Keratinocyte (primary cell): ENCODE measurements at regions not wholly inside any gene's neighbourhood (a gene's known extent, or its start where the extent isn't known, plus 50 kb on each side); places are given as distances from the start of the nearest gene placed in this dataset.

Experiments
- DNase-seq: peaks from one replicate; pipeline ENCODE4 v3.0.0-alpha.2; 2011; ENCODE audit warnings: low read depth, missing footprints, low spot score
- FAIRE-seq: peaks from 2 replicates; lab custom pipeline; 2011; peaks lifted over from hg19 to GRCh38; lab: Jason Lieb, UNC
- H2AFZ ChIP-seq: 2 replicates; pipeline ENCODE4 v1.6.0; 2012; ENCODE audit warnings: low read length, control low read depth, inconsistent platforms; ENCODE audit not compliant: control insufficient read depth
- H3K27ac ChIP-seq: 2 replicates; pipeline ENCODE4 v1.5.1; 2011; ENCODE audit warnings: low read length; ENCODE audit not compliant: control insufficient read depth, insufficient read depth
- H3K27me3 ChIP-seq: 3 replicates; pipeline ENCODE4 v1.6.0; 2011; ENCODE audit warnings: low read length; ENCODE audit not compliant: control insufficient read depth, insufficient read depth; ENCODE audit errors: extremely low read depth
- H3K36me3 ChIP-seq, 2 experiments: 2 replicates in 1 of 2; 3 replicates in 1 of 2; pipeline ENCODE4 v1.5.1; 2011; ENCODE audit warnings: low read length in 2 of 2, mild to moderate bottlenecking in 1 of 2; ENCODE audit not compliant: control insufficient read depth in 2 of 2, insufficient read depth in 2 of 2; ENCODE audit errors: extremely low read depth in 1 of 2
- H3K4me1 ChIP-seq: 3 replicates; pipeline ENCODE4 v1.5.1; 2011; ENCODE audit warnings: low read length; ENCODE audit not compliant: control insufficient read depth, insufficient read depth; ENCODE audit errors: extremely low read depth
- H3K4me2 ChIP-seq: 3 replicates; pipeline ENCODE4 v1.6.0; 2011; ENCODE audit warnings: low read depth, low read length; ENCODE audit not compliant: control insufficient read depth, insufficient read depth; ENCODE audit errors: extremely low read depth
- H3K4me3 ChIP-seq, 3 experiments: fragments of 200-600 bp in 1 of 3; sonication (generic) in 1 of 3; 2 replicates in 2 of 3; 3 replicates in 1 of 3; pipeline ENCODE4 v1.5.1; 2011 to 2016; ENCODE audit warnings: low read length in 3 of 3, mild to moderate bottlenecking in 3 of 3, control low read depth in 2 of 3, inconsistent platforms in 1 of 3, low read depth in 1 of 3, mixed read lengths in 1 of 3, mixed run types in 1 of 3, moderate library complexity in 1 of 3; ENCODE audit not compliant: control insufficient read depth in 2 of 3, insufficient read depth in 2 of 3; ENCODE audit errors: extremely low read depth in 1 of 3
- H3K79me2 ChIP-seq: 2 replicates; pipeline ENCODE4 v1.6.0; 2012; ENCODE audit warnings: low read length; ENCODE audit not compliant: control insufficient read depth, insufficient read depth
- H3K9ac ChIP-seq: 3 replicates; pipeline ENCODE4 v1.6.0; 2011; ENCODE audit warnings: low read length; ENCODE audit not compliant: control insufficient read depth, insufficient read depth; ENCODE audit errors: extremely low read depth
- H3K9me1 ChIP-seq: 3 replicates; pipeline ENCODE4 v1.6.0; 2011; ENCODE audit warnings: low read length; ENCODE audit not compliant: control insufficient read depth, insufficient read depth; ENCODE audit errors: extremely low read depth
- H3K9me3 ChIP-seq: 2 replicates; pipeline ENCODE4 v1.5.1; 2012; ENCODE audit warnings: low read depth, low read length; ENCODE audit not compliant: control insufficient read depth
- H4K20me1 ChIP-seq: 3 replicates; pipeline ENCODE4 v1.6.0; 2011; ENCODE audit warnings: low read length; ENCODE audit not compliant: control insufficient read depth, insufficient read depth; ENCODE audit errors: extremely low read depth
- CTCF ChIP-seq, 3 experiments: IDR thresholded peaks in 1 of 3; conservative IDR thresholded peaks in 1 of 3; optimal IDR thresholded peaks in 1 of 3; 2 replicates in 2 of 3; 3 replicates in 1 of 3; pipeline versions ENCODE3 to v1.5.1; 2011; ENCODE audit warnings: low read length in 3 of 3, mild to moderate bottlenecking in 3 of 3, moderate library complexity in 2 of 3, control low read depth in 1 of 3, inconsistent platforms in 1 of 3; ENCODE audit not compliant: insufficient read depth in 2 of 3; ENCODE audit errors: extremely low read depth in 1 of 3
- EZH2 ChIP-seq: IDR thresholded peaks from one replicate; pipeline ENCODE4 v1.6.1; 2012; ENCODE audit warnings: inconsistent platforms, mild to moderate bottlenecking, low read length, moderate library complexity
- dilution Hi-C: fragments of 300-500 bp; cut with MboI; formaldehyde crosslinking; loops from one replicate; pipeline ENCODE4 v1.7.0; 2020; ENCODE audit warnings: low sequenced_read_pairs; ENCODE audit not compliant: extremely low pct_ligation_motif_present

GRCh38 chr5:16229357-16229940, 49.9 kb upstream of the MARCHF11 start:
- Histone ChIP-seq H3K9me1 (no peaks in the 10 kb centered on the region), H3K4me1 (no peaks in the 10 kb centered on the region), H4K20me1 (no peaks in the 10 kb centered on the region), H3K27ac (no peak overlapping the region), H3K9me3 (no peaks in the 10 kb centered on the region), H3K4me3 (no peak overlapping the region), H3K27me3 (no peaks in the 10 kb centered on the region), H2AFZ (no peak overlapping the region), H3K36me3 (no peaks in the 10 kb centered on the region), H3K79me2 (no peaks in the 10 kb centered on the region), H3K4me2 (no peak overlapping the region), H3K9ac (no peak overlapping the region)
- TF ChIP-seq CTCF (optimal IDR thresholded peaks at IDR 0.05 in 1 of 3, IDR thresholded peaks at IDR 0.05 in 1 of 3, conservative IDR thresholded peaks at IDR 0.05 in 1 of 3; ENCODE audit: extremely low read depth in 1 of 3, insufficient read depth in 2 of 3, low read length in 3 of 3) (no peak), EZH2 (no peak)
- DNase-seq = no peak
- FAIRE-seq = no peak
- dilution Hi-C loops = no loop called here
